ENCODE measurements at regions not wholly inside any gene's neighbourhood (a gene's known extent, or its start where the extent isn't known, plus 50 kb on each side); places are given as distances from the start of the nearest gene placed in this dataset.

DNA sequence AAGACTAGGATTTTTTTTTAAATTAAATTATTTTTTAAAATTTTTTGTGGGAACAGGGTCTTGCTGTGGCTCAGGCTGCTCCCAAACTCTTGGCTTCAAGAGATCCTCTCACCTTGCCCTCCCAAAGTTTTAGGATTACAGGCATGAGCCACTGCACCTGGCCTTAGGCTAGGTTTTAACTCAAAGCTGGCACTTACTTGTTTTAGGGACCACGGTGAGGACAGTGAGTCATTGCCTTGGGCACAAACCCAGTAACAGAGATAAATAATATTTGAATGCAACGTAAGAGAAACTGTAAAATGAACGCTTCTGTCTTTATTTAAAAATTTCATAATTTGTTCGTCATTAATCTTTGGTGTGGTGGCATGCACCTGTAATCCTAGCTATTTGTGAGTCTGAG, 96.6 kb downstream of the GATA3 start:
- 70 to 77% (median 76%) methylated on average over 4 of the region's 4 CpGs for WGBS, 3 donors
- Histone ChIP-seq H3K36me3 (no peaks in the 10 kb centered on the region), H3K27ac (no peak overlapping the region), H3K4me3 (no peak overlapping the region), H3K27me3 (no peaks in the 10 kb centered on the region), H3K9me3 (no peaks in the 10 kb centered on the region), H3K4me1 (ENCODE audit: insufficient read depth) (no peaks in the 10 kb centered on the region)
- TF ChIP-seq POLR2A (IDR thresholded peaks at IDR 0.05) = no peak
- TF ChIP-seq CTCF (IDR thresholded peaks at IDR 0.05) = no peak
- TF ChIP-seq EP300 (IDR thresholded peaks at IDR 0.05) = no peak
- intact Hi-C loops (cut with DNase I) = no loop called here
- DNase-seq = no peak

- TF ChIP-seq EP300 (IDR thresholded peaks at IDR 0.05) = no peak
- TF ChIP-seq POLR2A (IDR thresholded peaks at IDR 0.05) = no peak
- TF ChIP-seq CTCF (IDR thresholded peaks at IDR 0.05) = no peak
- WGBS, 3 donors = 90 to 96% (median 93%) methylated on average over 4 of the region's 4 CpGs
- Histone ChIP-seq H3K36me3 (no peaks in the 10 kb centered on the region), H3K4me3 (no peak overlapping the region), H3K27ac (no peak overlapping the region), H3K4me1 (ENCODE audit: insufficient read depth) (no peaks in the 10 kb centered on the region), H3K27me3 (no peaks in the 10 kb centered on the region), H3K9me3 (no peaks in the 10 kb centered on the region)
- intact Hi-C loops (cut with DNase I) = no loop called here
- no peak for DNase-seq
These were observed 102.4 kb downstream of the GATA3 start for GRCh38 chr10:8156918-8157317.

DNA sequence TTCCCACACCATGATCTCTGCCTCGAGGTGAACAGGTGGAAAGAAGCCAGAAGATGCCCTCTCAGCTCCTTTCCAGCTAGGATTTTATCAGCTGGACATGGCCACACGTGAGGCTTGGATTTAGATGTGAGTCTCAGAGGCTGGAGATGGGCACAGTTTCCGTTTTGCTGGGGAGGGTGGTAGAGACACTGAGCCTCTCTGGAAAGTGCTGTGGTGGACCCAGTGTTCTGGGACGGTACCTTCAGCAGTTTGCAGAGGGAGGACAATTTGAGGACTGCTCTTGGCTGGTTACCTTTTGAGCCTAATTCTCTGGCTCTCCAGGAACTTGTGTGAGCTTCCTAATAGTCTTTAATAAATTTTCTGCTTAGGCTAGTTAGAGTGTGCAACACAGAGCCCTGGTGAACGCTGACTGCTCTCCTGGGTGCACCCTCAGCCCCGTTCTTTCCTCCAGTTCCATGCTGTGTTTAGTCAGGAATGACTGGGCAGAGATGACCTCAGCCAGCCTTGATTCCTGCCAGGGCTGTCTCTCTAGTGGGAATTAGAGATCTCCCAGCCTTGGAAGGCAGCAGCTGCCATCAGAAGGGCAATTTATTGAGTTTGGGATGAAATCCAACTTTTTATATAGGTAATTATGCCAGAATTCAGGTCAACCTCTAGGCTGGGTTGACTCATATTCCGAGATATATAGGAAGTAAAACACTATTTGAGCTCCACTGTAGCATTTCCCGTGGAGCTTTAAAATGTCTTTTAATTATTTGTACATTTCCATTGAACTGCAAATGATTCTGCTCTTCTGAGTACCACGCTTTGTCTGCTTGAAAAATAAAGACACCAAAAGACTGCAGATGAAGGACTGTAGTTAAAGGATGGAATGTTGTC, 103.9 kb downstream of the GATA3 start:
- Histone ChIP-seq H3K4me1 (ENCODE audit: insufficient read depth) (no peaks in the 10 kb centered on the region), H3K27me3 (no peaks in the 10 kb centered on the region), H3K27ac (no peak overlapping the region), H3K36me3 (no peaks in the 10 kb centered on the region), H3K9me3 (no peaks in the 10 kb centered on the region), H3K4me3 (no peak overlapping the region)
- intact Hi-C loops (cut with DNase I) = no loop called here
- DNase-seq = no peak
- TF ChIP-seq CTCF (IDR thresholded peaks at IDR 0.05) (no peak), POLR2A (IDR thresholded peaks at IDR 0.05) (no peak), EP300 (IDR thresholded peaks at IDR 0.05) (no peak)
- 35 to 45% (median 38%) methylated on average over 9 of the region's 9 CpGs for WGBS, 3 donors

DNA sequence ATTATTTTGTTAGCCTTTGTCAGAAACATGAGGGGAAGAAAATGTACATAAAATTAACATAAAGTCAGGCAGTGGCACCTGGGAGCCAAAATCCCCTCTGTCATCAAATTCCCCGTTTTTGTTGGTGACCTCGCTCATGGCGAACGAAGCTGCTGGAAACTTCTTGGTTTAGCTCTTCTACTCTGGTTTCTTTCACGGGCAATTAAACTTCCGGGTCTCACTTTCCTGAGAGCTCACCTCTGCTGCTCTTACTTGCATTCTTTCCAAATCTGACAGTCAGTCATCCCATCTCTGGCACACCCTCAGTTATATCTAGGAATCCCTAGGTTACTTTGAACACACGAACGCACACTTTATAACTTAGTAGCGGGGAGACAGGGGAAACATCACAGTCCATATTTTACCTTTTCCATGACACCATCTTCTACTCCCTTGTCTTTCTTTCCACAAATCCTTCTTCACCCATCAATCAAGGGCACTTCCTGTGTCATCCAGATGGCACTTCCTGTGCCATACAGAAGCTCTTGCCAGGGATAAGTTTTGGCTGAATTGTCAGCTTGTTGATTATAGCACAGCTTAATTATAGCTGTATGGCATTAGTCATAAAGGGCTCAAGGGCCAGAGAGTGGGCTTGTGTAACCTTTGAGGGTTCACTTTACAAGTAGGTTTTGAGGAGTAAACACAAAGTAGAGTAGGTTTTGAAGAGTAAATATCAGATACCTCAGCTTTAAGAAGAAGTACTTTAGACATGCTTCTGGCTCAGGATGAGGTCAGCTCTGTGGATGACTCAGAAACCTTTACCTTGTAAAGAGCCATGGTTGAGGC, 105.1 kb downstream of the GATA3 start:
- no peak for TF ChIP-seq POLR2A (IDR thresholded peaks at IDR 0.05)
- no peak for TF ChIP-seq EP300 (IDR thresholded peaks at IDR 0.05)
- no peak for TF ChIP-seq CTCF (IDR thresholded peaks at IDR 0.05)
- Histone ChIP-seq H3K27ac (no peak overlapping the region), H3K9me3 (no peaks in the 10 kb centered on the region), H3K36me3 (no peaks in the 10 kb centered on the region), H3K4me1 (ENCODE audit: insufficient read depth) (no peaks in the 10 kb centered on the region), H3K27me3 (no peaks in the 10 kb centered on the region), H3K4me3 (no peak overlapping the region)
- WGBS, 3 donors = 73 to 81% (median 77%) methylated on average over 9 of the region's 9 CpGs
- DNase-seq = no peak
- intact Hi-C loops (cut with DNase I) = no loop called here
